IPS-NIHi7 (cell line): ENCODE measurements at regions not wholly inside any gene's neighbourhood (a gene's known extent, or its start where the extent isn't known, plus 50 kb on each side); places are given as distances from the start of the nearest gene placed in this dataset.
A peak's percentile ranks its signal among the peaks of the same experiment; 100 is the strongest.
"Not testable (repeated sequence)": the region's sequence is repeated elsewhere in the genome, so short reads cannot be mapped to it uniquely, and the experiment has no call there.

Source experiments
- DNase-seq: peaks from one replicate; pipeline ENCODE4 v3.0.0; 2012; ENCODE audit warnings: mixed read lengths; ENCODE audit errors: extremely low spot score

- DNase-seq, result no peak
These were observed 88.3 kb upstream of the PTHLH start for GRCh38 chr12:28060871-28061270.

DNA sequence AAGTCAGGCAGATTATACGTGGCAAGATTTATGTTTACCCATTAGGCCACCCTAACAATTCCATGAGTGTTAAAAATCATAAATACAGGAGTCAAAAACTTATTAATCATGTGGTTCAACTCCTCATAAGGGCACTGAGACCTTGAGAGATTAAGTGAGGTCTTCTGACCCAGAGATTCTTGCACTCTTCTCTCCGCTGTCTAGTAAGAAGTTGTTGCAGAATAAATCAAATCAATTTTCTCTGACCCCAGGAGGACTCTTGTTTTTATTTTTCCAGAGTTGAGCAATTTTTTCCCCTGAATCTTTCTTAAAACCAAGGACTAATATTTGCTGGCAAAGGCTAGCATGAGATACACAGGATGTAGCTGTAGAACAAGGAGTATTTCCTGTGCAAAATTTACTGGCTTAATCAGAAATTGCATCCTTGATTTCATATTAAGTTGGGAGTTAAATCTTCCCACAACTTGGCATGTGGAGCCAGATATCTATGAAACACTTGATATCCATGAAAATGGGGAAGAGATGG, 90.9 kb upstream of the PTHLH start:
- no peak for DNase-seq

GRCh38 chr12:28065374-28065773, 92.8 kb upstream of the PTHLH start:
- no peak for DNase-seq

DNA sequence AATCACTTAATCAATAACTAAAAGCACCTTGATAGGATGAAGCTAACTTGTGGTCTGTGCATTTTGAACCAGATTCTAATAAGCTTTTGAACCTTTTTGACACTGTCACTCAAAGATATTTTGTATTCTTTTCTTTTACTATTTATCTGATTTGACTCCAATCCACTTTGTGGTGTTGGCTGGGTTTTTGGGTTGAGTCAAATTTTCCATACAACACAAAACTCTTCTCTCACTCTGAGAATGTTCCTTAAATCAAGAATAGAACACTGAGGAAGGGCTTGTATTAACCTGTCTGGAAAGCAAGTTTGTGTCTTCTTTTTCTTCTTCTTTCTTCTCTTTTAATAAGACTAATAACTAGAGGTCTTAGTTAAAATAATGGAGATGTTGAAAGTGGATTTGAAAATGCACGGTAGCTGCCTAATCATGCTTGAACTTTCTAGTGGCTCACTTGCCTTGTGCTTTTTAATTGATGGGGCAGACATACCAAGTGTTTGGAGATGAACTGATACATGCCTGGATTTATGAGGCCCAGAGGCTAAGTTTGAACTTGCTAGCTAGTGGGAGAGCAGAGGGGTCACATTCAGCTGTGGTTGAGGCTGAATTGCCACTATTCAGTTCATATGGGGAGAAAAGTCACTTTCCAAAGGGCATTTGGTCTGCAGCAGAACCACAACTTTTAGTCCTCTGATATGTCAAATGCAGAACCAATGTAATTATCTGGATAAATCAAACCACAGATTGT, 93.5 kb upstream of the PTHLH start:
- DNase-seq, result no peak

DNA sequence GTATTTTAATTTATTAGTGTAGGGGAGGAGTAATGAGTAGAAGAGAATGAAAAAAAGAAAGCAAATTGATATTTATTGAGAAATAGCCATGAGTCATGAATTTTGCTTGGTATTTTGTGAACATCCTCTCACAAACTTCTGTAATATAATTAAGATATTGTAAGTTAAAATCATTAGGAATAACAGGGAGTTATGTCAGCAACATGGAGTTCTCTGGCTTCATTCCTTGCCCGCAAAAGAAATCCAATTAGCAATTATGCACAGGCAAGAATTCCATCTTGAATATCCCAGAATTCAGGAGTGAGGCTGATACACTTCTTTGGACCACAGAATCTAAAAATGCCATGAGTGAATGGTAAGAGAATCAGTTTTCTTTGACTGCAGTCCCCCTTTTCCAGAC, 94.3 kb upstream of the PTHLH start:
- no peak for DNase-seq

DNA sequence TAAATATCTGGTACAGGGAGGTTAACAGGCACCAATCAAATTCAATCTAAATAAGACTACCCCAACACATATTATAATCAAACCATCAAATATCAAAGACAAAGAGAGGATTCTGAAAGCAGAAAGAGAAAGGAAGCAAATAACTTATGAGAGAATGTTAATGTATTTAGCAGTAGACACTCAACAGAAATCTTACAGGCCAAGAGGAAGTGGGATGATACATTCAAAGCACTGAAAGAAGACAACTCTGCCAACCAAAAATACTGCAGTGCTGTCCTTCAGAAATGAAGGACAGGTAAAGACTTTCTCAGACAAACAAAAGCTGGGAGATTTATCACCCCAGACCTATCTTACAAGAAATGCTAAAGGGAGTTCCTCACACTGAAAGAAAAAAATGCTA, 95.9 kb upstream of the PTHLH start:
- no peak for DNase-seq

DNA sequence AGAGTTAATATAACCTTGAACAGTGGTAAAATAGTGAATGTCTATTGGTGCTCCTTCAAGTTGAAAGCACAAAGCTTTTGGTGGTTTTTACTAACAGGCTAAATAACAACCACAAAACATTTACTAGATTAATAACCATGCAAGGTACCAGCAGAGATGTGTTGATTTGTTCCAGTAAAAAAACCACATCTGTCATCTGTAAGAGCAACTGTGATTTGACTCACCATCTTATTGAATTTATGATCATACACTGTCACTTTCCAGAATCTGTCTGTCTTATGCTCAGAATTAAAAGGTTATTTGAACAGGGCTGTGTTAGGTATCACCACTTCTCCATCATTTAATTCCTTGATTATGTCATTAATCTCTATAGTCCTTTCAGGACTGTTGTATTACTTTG, 107.0 kb upstream of the PTHLH start:
- DNase-seq, result no peak

DNA sequence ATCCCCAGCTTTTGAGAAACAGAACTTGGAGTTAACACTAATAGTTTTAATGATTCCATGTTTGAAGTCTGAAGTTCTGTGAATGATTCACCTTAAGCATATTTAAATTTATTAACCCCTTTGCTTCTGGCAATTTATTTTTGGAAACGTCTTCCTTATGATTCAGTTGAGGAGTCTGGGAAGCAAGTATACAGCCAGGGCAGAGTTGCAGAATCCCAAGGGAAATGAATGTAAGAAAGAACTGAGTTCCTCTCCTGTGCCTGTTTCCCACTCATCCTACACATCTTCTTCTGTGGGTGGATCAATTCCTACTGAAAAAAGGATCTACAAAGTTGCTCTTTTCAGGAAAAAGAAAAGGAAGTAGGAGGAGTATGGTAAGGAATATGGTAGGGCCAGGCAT, 108.2 kb upstream of the CCDC91 start:
- DNase-seq, result no peak

GRCh38 chr12:28083840-28084678, 106.2 kb upstream of the CCDC91 start:
- no peak for DNase-seq

- DNase-seq, result no peak
These were observed 103.6 kb upstream of the CCDC91 start for GRCh38 chr12:28086521-28087155.

DNA sequence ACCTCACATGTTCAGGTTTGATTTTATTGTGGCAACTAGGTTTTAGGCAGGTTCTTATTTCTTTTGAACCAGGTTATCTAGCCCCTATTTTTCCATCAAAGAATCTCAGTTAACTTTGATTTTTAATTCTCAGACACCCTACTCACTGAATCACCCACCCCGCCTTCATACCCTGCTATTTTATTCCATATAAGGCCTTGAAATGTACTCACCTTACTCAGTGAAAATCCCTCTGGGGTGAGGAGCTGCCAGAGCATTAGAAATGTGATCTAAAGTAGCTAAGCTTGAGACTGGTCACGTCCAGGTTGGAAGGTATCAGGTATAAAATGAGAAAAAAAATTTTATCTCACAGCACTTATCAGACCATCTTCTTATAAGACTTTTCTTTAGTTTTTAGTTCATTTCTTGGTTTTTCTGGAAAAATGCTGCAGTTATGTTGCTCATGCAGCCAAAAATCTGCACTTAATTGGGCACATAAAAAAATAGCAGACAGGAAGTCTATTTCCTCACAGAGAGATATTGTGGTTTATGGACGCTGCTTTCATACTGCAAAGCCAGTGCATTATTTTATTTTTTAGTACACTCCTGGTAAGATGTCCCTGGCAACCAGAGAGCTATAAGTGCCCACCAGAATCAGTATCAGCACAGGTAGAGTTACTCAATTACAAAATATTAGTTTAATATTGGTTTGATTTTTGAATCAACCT, 101.5 kb upstream of the CCDC91 start:
- no peak for DNase-seq

DNA sequence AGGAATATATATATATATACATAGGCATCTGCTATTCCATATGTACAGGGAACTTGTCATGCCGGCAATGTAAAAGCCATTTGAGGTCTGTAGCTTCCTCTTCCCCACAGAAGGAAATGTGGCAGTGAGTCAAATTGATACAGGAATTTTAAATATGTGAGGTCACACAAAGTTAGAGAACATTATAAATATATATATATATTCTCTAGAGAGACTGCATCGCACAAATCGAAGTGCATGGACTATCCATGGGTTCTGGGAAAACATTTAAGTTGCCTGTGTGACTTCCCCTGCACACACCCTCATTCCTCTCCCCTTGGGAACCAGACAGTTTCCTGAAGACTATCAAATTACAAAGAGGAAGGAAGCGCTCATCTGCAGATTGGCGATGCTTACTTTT, 100.9 kb upstream of the CCDC91 start:
- peak; percentile 47 for DNase-seq

DNA sequence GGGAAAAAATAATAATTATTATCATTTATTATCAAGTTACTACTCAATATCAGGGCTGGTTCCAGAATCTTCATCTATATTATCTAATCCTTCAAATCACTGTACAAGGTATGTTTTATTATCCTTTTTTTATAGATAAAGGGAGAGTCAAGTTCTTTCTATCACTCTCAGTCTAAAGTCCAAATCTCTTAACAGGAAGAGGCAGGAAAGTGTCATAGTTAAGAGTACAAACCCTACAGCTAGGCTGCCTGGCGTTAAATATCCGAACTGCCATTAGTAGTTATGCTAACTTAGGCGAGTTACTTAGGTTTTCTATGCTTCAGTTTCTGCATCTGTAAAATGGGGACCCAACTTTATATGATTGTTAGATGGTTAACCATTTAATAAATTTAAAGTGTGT, 99.4 kb upstream of the CCDC91 start:
- DNase-seq, result no peak

DNA sequence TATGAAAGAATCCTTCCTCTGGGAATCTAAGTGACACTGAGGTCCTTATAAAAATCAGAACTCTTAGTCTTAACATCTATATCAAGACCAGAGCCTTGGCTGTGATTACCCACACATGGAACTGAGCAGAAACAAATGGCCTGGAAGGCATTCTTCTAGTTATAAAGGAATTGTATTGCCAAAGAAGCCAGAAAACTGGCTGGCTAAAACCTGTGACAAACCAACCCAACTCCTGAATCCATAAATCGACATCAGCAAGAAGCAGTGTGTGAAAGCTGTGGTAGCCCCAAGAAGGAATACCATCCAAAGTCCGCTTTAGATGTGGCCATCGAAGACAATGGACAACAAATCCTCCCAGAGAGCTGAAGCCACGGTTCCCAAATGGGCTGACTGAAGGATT, 97.9 kb upstream of the CCDC91 start:
- DNase-seq, result no peak

- DNase-seq, result no peak
These were observed 93.6 kb upstream of the CCDC91 start for GRCh38 chr12:28096649-28097048.

DNA sequence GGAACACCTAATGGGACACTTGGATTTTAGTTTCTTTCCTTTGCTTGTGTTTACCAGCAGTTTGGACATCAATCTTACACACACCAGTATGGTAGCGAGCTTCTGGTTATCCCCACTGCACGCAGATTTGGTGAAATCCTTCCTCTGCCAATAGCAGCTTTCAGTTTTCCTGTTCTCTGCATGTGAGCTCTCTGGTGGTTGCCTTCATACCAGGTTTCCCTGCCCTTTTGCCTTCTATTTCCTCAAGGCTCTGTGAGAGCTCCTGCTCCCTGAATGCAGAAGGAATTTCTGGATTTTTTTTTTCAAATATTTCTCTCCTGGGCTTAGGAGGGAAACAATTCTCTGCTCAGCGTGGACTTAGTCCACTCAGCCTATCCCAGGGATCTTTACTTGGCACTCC, 93.0 kb upstream of the CCDC91 start:
- DNase-seq, result no peak

- not testable (repeated sequence) for DNase-seq
These were observed 91.0 kb upstream of the CCDC91 start for GRCh38 chr12:28099245-28099644.

DNA sequence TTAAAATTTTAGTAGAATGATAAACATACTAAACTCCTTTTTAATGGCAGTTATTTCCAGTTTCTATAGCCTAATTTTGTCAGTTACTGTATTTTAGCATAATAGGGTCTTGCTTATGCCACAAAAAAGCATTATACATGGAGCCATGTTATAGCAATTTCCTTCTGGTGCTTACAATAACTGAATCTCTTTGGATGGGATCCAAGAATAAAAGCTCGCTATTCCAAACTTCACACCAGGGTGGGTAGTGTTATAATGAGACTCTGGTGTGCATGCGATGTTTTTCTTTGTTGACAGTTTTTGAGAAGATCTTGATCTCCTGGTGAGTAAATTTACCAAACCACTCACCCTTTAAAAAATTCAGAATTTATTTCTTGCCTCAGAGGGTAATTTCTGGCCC, 90.4 kb upstream of the CCDC91 start:
- no peak for DNase-seq

DNA sequence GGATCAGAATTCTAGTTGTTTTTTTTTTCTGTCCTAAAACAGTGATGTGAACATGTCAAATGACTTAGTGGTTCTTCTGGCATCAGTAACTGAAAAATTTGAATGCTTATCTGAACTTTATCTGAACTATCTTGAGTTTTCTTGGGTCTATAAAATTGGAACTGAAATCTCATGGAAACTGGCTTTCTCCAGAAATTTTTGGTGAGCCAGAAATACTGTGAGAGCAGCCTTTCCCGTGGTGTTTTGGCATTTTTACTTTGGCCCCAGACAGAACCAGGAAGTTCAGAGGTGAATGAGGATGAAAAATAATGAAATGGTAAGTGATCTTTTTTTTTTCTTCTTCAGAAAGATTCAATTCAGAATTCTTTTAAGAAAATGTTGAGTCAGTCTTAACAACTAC, 89.5 kb upstream of the CCDC91 start:
- no peak for DNase-seq

GRCh38 chr12:28104316-28104715, 85.9 kb upstream of the CCDC91 start:
- DNase-seq, result no peak

DNA sequence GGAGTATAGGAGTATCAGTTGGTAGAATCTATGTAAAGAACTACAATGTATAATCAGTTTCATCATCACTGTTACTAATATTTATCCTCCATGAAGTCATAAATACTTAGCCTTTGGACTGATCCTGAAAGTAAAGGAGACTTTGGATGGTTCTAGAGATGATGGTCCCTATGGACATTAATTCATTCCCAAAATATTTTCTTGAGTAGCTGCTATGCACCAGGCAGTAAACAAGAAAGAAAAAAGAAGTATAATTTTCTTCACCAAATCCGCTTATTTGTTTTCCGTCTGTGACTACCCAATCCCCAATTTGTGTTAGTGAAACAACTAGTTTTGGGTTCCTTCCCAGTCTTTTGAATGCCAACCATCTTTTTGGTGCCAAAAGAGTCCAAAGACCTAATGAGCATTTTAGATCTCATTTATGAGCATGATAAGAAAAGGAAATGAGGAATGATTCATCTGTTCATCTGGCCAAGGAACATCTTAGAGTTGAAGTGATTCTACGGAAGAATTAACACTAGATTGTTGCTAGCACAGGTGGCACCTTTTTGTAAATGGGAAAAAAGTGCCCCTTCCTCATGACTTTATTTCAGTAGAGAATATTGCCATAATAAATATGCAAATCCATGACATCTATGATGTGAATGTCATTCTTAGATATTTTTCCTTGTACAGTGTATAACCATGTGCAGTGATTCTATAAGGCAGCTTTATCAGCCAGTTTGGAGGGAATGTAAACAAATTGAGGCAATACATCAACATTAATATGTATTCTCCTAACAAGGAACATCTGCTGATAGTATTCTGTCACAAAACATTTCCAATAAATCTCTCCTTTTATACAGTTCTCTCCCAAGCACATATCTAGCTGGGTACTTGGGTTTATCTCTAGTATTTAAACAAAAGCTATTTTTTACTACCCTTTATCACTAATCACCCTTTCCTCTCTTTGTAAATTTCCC, 85.1 kb upstream of the CCDC91 start:
- no peak for DNase-seq
